HCT116 (cell line): ENCODE measurements at regions not wholly inside any gene's neighbourhood (a gene's known extent, or its start where the extent isn't known, plus 50 kb on each side); places are given as distances from the start of the nearest gene placed in this dataset.

ENCODE experiments used
- ATAC-seq: fragments of 200-7000 bp; cut with Tn5 transposase; 2 replicates; pipeline ENCODE4 v1.9.1; 2020; ENCODE audit warnings: mild to moderate bottlenecking, moderate library complexity
- BruUV-seq: library from RNA; stranded (reverse); fragments of 400-500 nt; replicated peaks from 2 replicates; lab custom pipeline; 2021; lab: Mats Ljungman, UMichigan
- CTCF ChIA-PET: fragments of 300-600 bp; sonication (Branson Sonifier 250); formaldehyde crosslinking; loops from one replicate; lab custom pipeline; 2021; ENCODE audit warnings: antibody characterized with exemption; lab: Charles Lee
- POLR2A ChIA-PET: fragments of 300-600, 350-600 bp; sonication (Branson Sonifier 250); formaldehyde crosslinking; loops from one replicate; lab custom pipeline; 2021; ENCODE audit warnings: antibody characterized with exemption; lab: Charles Lee
- RAD21 ChIA-PET, 2 experiments: fragments of 300-600 bp; sonication (Branson Sonifier 250); formaldehyde crosslinking; loops; one replicate each; lab custom pipeline; 2023; ENCODE audit warnings: low total read pairs in 2 of 2; ENCODE audit not compliant: uncharacterized antibody in 2 of 2, unreplicated experiment in 2 of 2, low non-redundant PET in 1 of 2; lab: Charles Lee
- DNase-seq: peaks from one replicate; pipeline ENCODE4 v3.0.0-alpha.2; 2010; ENCODE audit warnings: low read depth, low spot score
- H2AFZ ChIP-seq: fragments of 200-600 bp; shearing (Covaris generic), sonication (generic); 2 replicates; pipeline ENCODE4 v1.6.1; 2017; ENCODE audit warnings: low read depth, mixed run types, mixed read lengths, antibody characterized with exemption, low read length; ENCODE audit not compliant: poor library complexity, severe bottlenecking
- H3K27ac ChIP-seq: 2 replicates; pipeline ENCODE4 v1.5.1; 2012; ENCODE audit warnings: low read depth, low read length
- H3K27me3 ChIP-seq: fragments of 200-600 bp; sonication (generic); 2 replicates; pipeline ENCODE4 v1.6.1; 2016; ENCODE audit warnings: mixed run types, low read length, mixed read lengths; ENCODE audit not compliant: insufficient read depth
- H3K36me3 ChIP-seq, 2 experiments: fragments of 200-500 bp in 1 of 2; fragments of 200-600 bp in 1 of 2; sonication (Bioruptor generic) in 1 of 2; sonication (generic) in 1 of 2; 2 replicates each; pipeline versions ENCODE4 v1.5.1 to v1.6.1; 2014 to 2016; ENCODE audit warnings: low read length in 2 of 2, inconsistent platforms in 1 of 2, mixed read lengths in 1 of 2, mixed run types in 1 of 2; ENCODE audit not compliant: insufficient read depth in 2 of 2, control insufficient read depth in 1 of 2
- H3K4me1 ChIP-seq, 2 experiments: fragments of 200-600 bp in 1 of 2; sonication (generic) in 1 of 2; 2 replicates each; pipeline versions ENCODE4 v1.5.1 to v1.6.1; 2012 to 2017; ENCODE audit warnings: low read length in 2 of 2, inconsistent platforms in 1 of 2, mild to moderate bottlenecking in 1 of 2, mixed read lengths in 1 of 2, mixed run types in 1 of 2, moderate library complexity in 1 of 2; ENCODE audit not compliant: insufficient read depth in 2 of 2, control insufficient read depth in 1 of 2
- H3K4me2 ChIP-seq: fragments of 200-600 bp; sonication (generic); 2 replicates; pipeline ENCODE4 v1.6.1; 2017; ENCODE audit warnings: mixed run types, low read length, mixed read lengths
- H3K4me3 ChIP-seq, 2 experiments: fragments of 200-600 bp in 1 of 2; sonication (generic) in 1 of 2; replicated peaks in 1 of 2; 2 replicates each; pipeline ENCODE4 v1.5.1; 2011 to 2016; ENCODE audit warnings: low read length in 2 of 2, control low read depth in 1 of 2, low read depth in 1 of 2, mild to moderate bottlenecking in 1 of 2, mixed read lengths in 1 of 2, mixed run types in 1 of 2
- H3K79me2 ChIP-seq: fragments of 200-600 bp; sonication (generic); 2 replicates; pipeline ENCODE4 v1.6.1; 2017; ENCODE audit warnings: mild to moderate bottlenecking, mixed run types, low read length, moderate library complexity, mixed read lengths; ENCODE audit not compliant: insufficient read depth
- H3K9ac ChIP-seq: fragments of 200-600 bp; sonication (generic); 2 replicates; pipeline ENCODE4 v1.6.1; 2016; ENCODE audit warnings: low read length, mixed read lengths
- H3K9me2 ChIP-seq: fragments of 200-600 bp; sonication (generic), shearing (Covaris generic); 2 replicates; pipeline ENCODE4 v1.6.1; 2017; ENCODE audit warnings: mixed run types, mild to moderate bottlenecking, moderate library complexity; ENCODE audit not compliant: insufficient read depth
- H3K9me3 ChIP-seq, 2 experiments: fragments of 200-500 bp in 1 of 2; fragments of 200-600 bp in 1 of 2; sonication (Bioruptor generic) in 1 of 2; sonication (generic) in 1 of 2; 2 replicates each; pipeline ENCODE4 v1.6.1; 2014 to 2017; ENCODE audit warnings: low read length in 2 of 2, mixed read lengths in 2 of 2, inconsistent platforms in 1 of 2, low read depth in 1 of 2, mild to moderate bottlenecking in 1 of 2, mixed run types in 1 of 2, moderate library complexity in 1 of 2; ENCODE audit not compliant: control insufficient read depth in 1 of 2, insufficient read depth in 1 of 2
- H4K20me1 ChIP-seq: fragments of 200-600 bp; sonication (generic), shearing (Covaris generic); 2 replicates; pipeline ENCODE4 v1.6.1; 2017; ENCODE audit warnings: mixed run types, mild to moderate bottlenecking, moderate library complexity; ENCODE audit not compliant: insufficient read depth
- EGR1 ChIP-seq: IDR thresholded peaks from 2 replicates; pipeline ENCODE4 v1.6.1; 2012; ENCODE audit warnings: low read depth
- EZH2phosphoT487 ChIP-seq: fragments of 200-600 bp; IDR thresholded peaks from 2 replicates; pipeline ENCODE4 v1.6.1; 2018; ENCODE audit warnings: antibody characterized with exemption, borderline replicate concordance
- FOSL1 ChIP-seq: IDR thresholded peaks from 2 replicates; pipeline ENCODE4 v1.6.1; 2012; ENCODE audit warnings: low read depth
- YY1 ChIP-seq: IDR thresholded peaks from 2 replicates; pipeline ENCODE4 v1.6.1; 2011; ENCODE audit warnings: low read length, low read depth, moderate library complexity, mild to moderate bottlenecking; ENCODE audit not compliant: insufficient replicate concordance; ENCODE audit errors: extremely low read depth
- ZFX ChIP-seq: fragments of 450-650 bp; IDR thresholded peaks from 2 replicates; pipeline ENCODE4 v1.6.1; 2017
- ZNF274 ChIP-seq: fragments of 200-500 bp; sonication (Bioruptor generic); IDR thresholded peaks from 2 replicates; pipeline ENCODE4 v1.6.1; 2014; ENCODE audit warnings: mild to moderate bottlenecking, low read depth, low read length, inconsistent platforms
- intact Hi-C: fragments of 100-400 bp; cut with micrococcal nuclease; formaldehyde crosslinking; loops from 2 replicates; pipeline ENCODE4 v1.10.0; 2022
- TF ChIP-seq, protein P1 (sequence below): IDR thresholded peaks from 2 replicates; pipeline ENCODE4 v1.6.1; 2012
- TF ChIP-seq, protein P2 (sequence below), 3 experiments: fragments of 200-600 bp in 1 of 3; sonication (generic) in 1 of 3; IDR thresholded peaks in 2 of 3; conservative IDR thresholded peaks in 1 of 3; 2 replicates each; pipeline ENCODE4 v1.5.1; 2012 to 2017; ENCODE audit warnings: low read depth in 2 of 3, low read length in 2 of 3, antibody characterized with exemption in 1 of 3, borderline replicate concordance in 1 of 3, control low read depth in 1 of 3, mild to moderate bottlenecking in 1 of 3, mixed read lengths in 1 of 3, mixed run types in 1 of 3, moderate library complexity in 1 of 3; ENCODE audit not compliant: insufficient read depth in 1 of 3

DNA sequence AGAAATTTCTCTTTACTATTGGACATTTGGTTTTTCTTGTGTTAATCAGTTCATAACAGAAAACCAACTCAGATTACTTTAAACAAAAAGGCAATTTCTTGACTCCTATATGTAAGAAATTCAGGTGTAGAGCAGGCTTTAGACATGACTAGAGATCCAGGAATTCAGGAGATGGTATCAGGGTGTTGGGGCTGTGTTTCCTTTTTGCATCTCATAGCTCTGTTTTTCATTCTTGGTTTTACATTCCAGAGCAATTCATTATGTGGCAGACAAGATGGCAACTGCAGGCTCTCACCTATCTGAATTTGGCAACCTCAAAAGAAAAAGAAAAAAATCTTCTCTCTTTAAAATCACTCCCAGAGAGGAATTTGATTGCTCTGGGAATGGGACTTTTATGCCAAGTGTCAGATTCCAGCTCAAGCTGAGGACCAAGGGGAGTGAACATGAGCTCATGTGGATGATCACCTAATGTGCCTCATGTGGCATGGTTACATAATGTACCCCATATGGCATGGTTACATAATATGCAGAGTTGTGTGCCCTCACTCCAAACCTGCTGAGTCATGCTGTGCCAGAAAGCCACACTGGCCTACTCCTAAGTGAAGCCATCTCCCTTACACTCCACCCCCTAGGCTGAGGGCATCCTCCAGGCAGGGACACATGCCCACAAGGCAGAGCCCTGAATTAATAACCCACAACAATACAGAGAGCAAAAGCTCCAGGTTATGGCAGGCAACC lies 282.7 kb downstream of the MBD2 start:
- no peak overlapping the region for H3K27ac ChIP-seq
- TF ChIP-seq ZNF274 (no peak), EZH2phosphoT487 (no peak), ZFX (no peak), FOSL1 (no peak), EGR1 (no peak), YY1 (no peak)
- TF ChIP-seq, protein P1, sequence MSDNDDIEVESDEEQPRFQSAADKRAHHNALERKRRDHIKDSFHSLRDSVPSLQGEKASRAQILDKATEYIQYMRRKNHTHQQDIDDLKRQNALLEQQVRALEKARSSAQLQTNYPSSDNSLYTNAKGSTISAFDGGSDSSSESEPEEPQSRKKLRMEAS: no peak
- TF ChIP-seq, protein P2, sequence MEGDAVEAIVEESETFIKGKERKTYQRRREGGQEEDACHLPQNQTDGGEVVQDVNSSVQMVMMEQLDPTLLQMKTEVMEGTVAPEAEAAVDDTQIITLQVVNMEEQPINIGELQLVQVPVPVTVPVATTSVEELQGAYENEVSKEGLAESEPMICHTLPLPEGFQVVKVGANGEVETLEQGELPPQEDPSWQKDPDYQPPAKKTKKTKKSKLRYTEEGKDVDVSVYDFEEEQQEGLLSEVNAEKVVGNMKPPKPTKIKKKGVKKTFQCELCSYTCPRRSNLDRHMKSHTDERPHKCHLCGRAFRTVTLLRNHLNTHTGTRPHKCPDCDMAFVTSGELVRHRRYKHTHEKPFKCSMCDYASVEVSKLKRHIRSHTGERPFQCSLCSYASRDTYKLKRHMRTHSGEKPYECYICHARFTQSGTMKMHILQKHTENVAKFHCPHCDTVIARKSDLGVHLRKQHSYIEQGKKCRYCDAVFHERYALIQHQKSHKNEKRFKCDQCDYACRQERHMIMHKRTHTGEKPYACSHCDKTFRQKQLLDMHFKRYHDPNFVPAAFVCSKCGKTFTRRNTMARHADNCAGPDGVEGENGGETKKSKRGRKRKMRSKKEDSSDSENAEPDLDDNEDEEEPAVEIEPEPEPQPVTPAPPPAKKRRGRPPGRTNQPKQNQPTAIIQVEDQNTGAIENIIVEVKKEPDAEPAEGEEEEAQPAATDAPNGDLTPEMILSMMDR (IDR thresholded peaks at IDR 0.05 in 2 of 3, conservative IDR thresholded peaks at IDR 0.05 in 1 of 3; ENCODE audit: borderline replicate concordance in 1 of 3, insufficient read depth in 1 of 3, low read depth in 2 of 3, low read length in 2 of 3): no peak
- TF ChIP-seq, all 23 proteins: peak for 0
- no peak for DNase-seq
- Histone ChIP-seq H3K36me3 (no peaks in the 10 kb centered on the region), H3K4me1 (no peaks in the 10 kb centered on the region), H3K4me3 (no peak overlapping the region), H2AFZ (no peak overlapping the region), H4K20me1 (no peaks in the 10 kb centered on the region), H3K9ac (no peak overlapping the region), H3K9me2 (no peaks in the 10 kb centered on the region), H3K79me2 (no peaks in the 10 kb centered on the region), H3K9me3 (no peaks in the 10 kb centered on the region; a peak in 2 of 4 replicates), H3K27me3 (no peaks in the 10 kb centered on the region), H3K4me2 (no peak overlapping the region)
- BruUV-seq: no TSS peak
- CTCF ChIA-PET: no interaction called here
- intact Hi-C loops: no loop called here
- RAD21 ChIA-PET: no interaction called here
- POLR2A ChIA-PET: no interaction called here
- no peak for ATAC-seq
